Fibroblast of lung (primary cell): ENCODE measurements at regions not wholly inside any gene's neighbourhood (a gene's known extent, or its start where the extent isn't known, plus 50 kb on each side); places are given as distances from the start of the nearest gene placed in this dataset.

Source experiments
- DNase-seq, 2 donors: peaks; one replicate each; pipeline versions ENCODE4 v3.0.0 to v3.0.0-alpha.2; 2010; ENCODE audit warnings: low read depth in 2 of 2
- H2AFZ ChIP-seq: 2 replicates; pipeline ENCODE4 v1.5.1; 2012; ENCODE audit warnings: low read length, control low read depth, inconsistent platforms
- H3K27ac ChIP-seq: 2 replicates; pipeline ENCODE4 v1.5.1; 2011; ENCODE audit warnings: low read length, control low read depth; ENCODE audit not compliant: insufficient read depth
- H3K27me3 ChIP-seq: 2 replicates; pipeline ENCODE4 v1.5.1; 2011; ENCODE audit warnings: mild to moderate bottlenecking, low read length; ENCODE audit not compliant: control insufficient read depth, insufficient read depth
- H3K36me3 ChIP-seq: 2 replicates; pipeline ENCODE4 v1.5.1; 2011; ENCODE audit warnings: low read length; ENCODE audit not compliant: control insufficient read depth, insufficient read depth
- H3K4me1 ChIP-seq: 2 replicates; pipeline ENCODE4 v1.5.1; 2011; ENCODE audit warnings: low read length; ENCODE audit not compliant: control insufficient read depth, insufficient read depth; ENCODE audit errors: extremely low read depth
- H3K4me2 ChIP-seq: 2 replicates; pipeline ENCODE4 v1.5.1; 2011; ENCODE audit warnings: low read length, control low read depth; ENCODE audit not compliant: insufficient read depth; ENCODE audit errors: extremely low read depth
- H3K4me3 ChIP-seq, 4 experiments: fragments of 200-600 bp in 1 of 4; sonication (generic) in 1 of 4; replicated peaks in 1 of 4; 2 replicates each; pipeline ENCODE4 v1.5.1; 2011 to 2016; ENCODE audit warnings: low read length in 4 of 4, low read depth in 3 of 4, mild to moderate bottlenecking in 3 of 4, control low read depth in 2 of 4, inconsistent platforms in 1 of 4, mixed read lengths in 1 of 4; ENCODE audit not compliant: insufficient read depth in 1 of 4; ENCODE audit errors: control extremely low read depth in 1 of 4
- H3K79me2 ChIP-seq: 2 replicates; pipeline ENCODE4 v1.5.1; 2012; ENCODE audit warnings: mild to moderate bottlenecking, low read length, inconsistent platforms; ENCODE audit not compliant: control insufficient read depth, insufficient read depth
- H3K9ac ChIP-seq: 2 replicates; pipeline ENCODE4 v1.5.1; 2011; ENCODE audit warnings: mild to moderate bottlenecking, low read length, control low read depth; ENCODE audit not compliant: insufficient read depth
- H3K9me3 ChIP-seq: 2 replicates; pipeline ENCODE4 v1.5.1; 2012; ENCODE audit warnings: low read depth, low read length; ENCODE audit not compliant: control insufficient read depth, insufficient read depth
- H4K20me1 ChIP-seq: 2 replicates; pipeline ENCODE4 v1.5.1; 2011; ENCODE audit warnings: low read length; ENCODE audit not compliant: control insufficient read depth, insufficient read depth; ENCODE audit errors: extremely low read depth
- EZH2 ChIP-seq: IDR thresholded peaks from 2 replicates; pipeline ENCODE4 v1.5.1; 2012; ENCODE audit warnings: low read length, control low read depth, mild to moderate bottlenecking; ENCODE audit errors: missing control alignments
- TF ChIP-seq, protein P1 (sequence below), 2 donors: IDR thresholded peaks in 1 of 2; conservative IDR thresholded peaks in 1 of 2; 1 replicate in 1 of 2; 2 replicates in 1 of 2; pipeline ENCODE4 v1.5.1; 2011 to 2012; ENCODE audit warnings: low read length in 2 of 2, control low read depth in 1 of 2, inconsistent platforms in 1 of 2, low read depth in 1 of 2, mild to moderate bottlenecking in 1 of 2

DNA sequence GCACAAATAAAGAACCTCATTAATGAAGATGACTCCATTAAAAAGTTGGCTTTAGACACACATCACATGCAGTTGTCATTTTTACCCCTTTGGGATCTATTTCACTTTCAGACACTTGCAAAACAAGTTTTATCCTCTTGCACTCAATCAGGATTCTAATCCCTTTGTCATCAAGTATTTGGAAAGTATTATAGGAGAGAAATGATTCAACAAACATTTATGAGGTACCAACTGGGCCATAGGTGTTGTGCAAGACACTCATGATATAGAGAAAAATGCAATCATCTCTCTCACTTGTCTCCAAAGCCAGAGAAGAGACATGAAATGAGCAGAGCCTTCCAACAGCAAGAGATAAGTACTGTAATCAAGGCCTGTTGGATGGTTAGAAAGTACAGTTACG, 327.7 kb downstream of the RMST start:
- H3K27ac ChIP-seq, result no peak overlapping the region
- H3K4me3 ChIP-seq, result no peak overlapping the region
- H3K27me3 ChIP-seq, result no peaks in the 10 kb centered on the region
- H3K9ac ChIP-seq, result no peak overlapping the region
- no peak for TF ChIP-seq EZH2
- TF ChIP-seq, protein P1, sequence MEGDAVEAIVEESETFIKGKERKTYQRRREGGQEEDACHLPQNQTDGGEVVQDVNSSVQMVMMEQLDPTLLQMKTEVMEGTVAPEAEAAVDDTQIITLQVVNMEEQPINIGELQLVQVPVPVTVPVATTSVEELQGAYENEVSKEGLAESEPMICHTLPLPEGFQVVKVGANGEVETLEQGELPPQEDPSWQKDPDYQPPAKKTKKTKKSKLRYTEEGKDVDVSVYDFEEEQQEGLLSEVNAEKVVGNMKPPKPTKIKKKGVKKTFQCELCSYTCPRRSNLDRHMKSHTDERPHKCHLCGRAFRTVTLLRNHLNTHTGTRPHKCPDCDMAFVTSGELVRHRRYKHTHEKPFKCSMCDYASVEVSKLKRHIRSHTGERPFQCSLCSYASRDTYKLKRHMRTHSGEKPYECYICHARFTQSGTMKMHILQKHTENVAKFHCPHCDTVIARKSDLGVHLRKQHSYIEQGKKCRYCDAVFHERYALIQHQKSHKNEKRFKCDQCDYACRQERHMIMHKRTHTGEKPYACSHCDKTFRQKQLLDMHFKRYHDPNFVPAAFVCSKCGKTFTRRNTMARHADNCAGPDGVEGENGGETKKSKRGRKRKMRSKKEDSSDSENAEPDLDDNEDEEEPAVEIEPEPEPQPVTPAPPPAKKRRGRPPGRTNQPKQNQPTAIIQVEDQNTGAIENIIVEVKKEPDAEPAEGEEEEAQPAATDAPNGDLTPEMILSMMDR (conservative IDR thresholded peaks at IDR 0.05 in 1 of 2, IDR thresholded peaks at IDR 0.05 in 1 of 2; ENCODE audit: low read depth in 1 of 2, low read length in 2 of 2), result no peak
- no peaks in the 10 kb centered on the region for H4K20me1 ChIP-seq
- no peaks in the 10 kb centered on the region for H3K79me2 ChIP-seq
- no peak for DNase-seq
- no peak overlapping the region for H3K4me2 ChIP-seq
- H3K9me3 ChIP-seq, result no peaks in the 10 kb centered on the region
- H3K4me1 ChIP-seq, result no peaks in the 10 kb centered on the region
- H2AFZ ChIP-seq, result no peak overlapping the region
- H3K36me3 ChIP-seq, result no peaks in the 10 kb centered on the region

DNA sequence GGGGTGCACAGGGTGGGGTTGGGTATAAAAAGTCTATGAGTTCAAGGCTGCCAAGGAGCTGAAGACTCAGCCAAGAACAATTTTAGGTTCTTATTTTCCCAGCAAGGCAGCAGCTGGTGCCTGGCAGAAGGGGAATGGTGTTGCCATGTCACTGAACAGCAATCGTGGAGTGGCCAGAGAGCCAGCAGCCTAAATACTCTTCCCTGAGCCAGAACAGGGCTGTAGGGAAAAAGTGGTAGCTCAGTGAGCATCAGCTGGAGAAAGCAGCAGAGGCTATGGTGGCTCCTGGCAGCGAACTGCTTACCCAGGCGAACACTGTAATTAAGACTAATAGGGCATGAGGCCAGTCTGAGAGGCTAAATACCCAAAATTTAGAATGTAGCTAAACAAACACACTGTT, 334.9 kb downstream of the RMST start:
- Histone ChIP-seq H3K27me3 (no peaks in the 10 kb centered on the region), H3K4me2 (no peak overlapping the region), H3K4me1 (no peaks in the 10 kb centered on the region), H4K20me1 (no peaks in the 10 kb centered on the region), H3K4me3 (no peak overlapping the region), H3K9ac (no peak overlapping the region), H3K9me3 (no peaks in the 10 kb centered on the region), H3K79me2 (no peaks in the 10 kb centered on the region), H2AFZ (no peak overlapping the region), H3K27ac (no peak overlapping the region), H3K36me3 (no peaks in the 10 kb centered on the region)
- DNase-seq, result no peak
- TF ChIP-seq EZH2, result no peak
- TF ChIP-seq, protein P1 (conservative IDR thresholded peaks at IDR 0.05 in 1 of 2, IDR thresholded peaks at IDR 0.05 in 1 of 2; ENCODE audit: low read depth in 1 of 2, low read length in 2 of 2), result no peak

DNA sequence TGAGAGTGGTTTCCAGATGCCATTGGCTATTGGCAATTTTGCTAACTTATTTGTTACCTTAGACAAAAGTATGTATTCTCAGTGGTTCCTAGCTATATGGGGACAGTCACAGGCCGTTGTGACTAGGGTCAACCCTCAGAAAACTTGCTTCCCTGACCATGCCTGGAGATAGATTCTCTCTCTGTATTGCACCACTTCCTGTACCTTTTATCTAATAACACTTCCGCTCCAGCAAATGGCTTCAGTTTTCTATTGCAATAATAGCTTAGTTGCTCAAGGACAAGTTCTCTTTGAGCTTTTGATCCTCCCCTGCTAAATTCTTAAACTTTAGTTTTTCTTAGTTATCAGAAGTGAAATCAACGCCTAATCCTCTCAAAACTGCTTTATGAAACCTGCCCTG, 338.0 kb downstream of the RMST start:
- Histone ChIP-seq H3K4me3 (no peak overlapping the region), H3K27ac (no peak overlapping the region), H3K36me3 (no peaks in the 10 kb centered on the region), H3K4me1 (no peaks in the 10 kb centered on the region), H3K9me3 (no peaks in the 10 kb centered on the region), H3K79me2 (no peaks in the 10 kb centered on the region), H3K9ac (no peak overlapping the region), H3K4me2 (no peak overlapping the region), H3K27me3 (no peaks in the 10 kb centered on the region), H4K20me1 (no peaks in the 10 kb centered on the region), H2AFZ (no peak overlapping the region)
- no peak for DNase-seq
- TF ChIP-seq EZH2, result no peak
- TF ChIP-seq, protein P1 (conservative IDR thresholded peaks at IDR 0.05 in 1 of 2, IDR thresholded peaks at IDR 0.05 in 1 of 2; ENCODE audit: low read depth in 1 of 2, low read length in 2 of 2), result no peak
